AG09319 (cell line): ENCODE measurements at regions not wholly inside any gene's neighbourhood (a gene's known extent, or its start where the extent isn't known, plus 50 kb on each side); places are given as distances from the start of the nearest gene placed in this dataset.

Experiments
- DNase-seq: peaks from one replicate; pipeline ENCODE4 v3.0.0-alpha.2; 2010; ENCODE audit warnings: low read depth; ENCODE audit errors: extremely low read depth
- CTCF ChIP-seq: IDR thresholded peaks from 2 replicates; pipeline ENCODE4 v1.5.1; 2011; ENCODE audit warnings: low read depth, mild to moderate bottlenecking, inconsistent platforms, low read length, moderate library complexity

GRCh38 chr16:64292161-64292560 lies 829.7 kb downstream of the CDH11 start:
- DNase-seq: no peak

GRCh38 chr16:64290461-64290860 lies 831.4 kb downstream of the CDH11 start:
- no peak for DNase-seq
- no peak for TF ChIP-seq CTCF

More at GRCh38 chr16:64292161-64292560, 829.7 kb downstream of the CDH11 start:
- no peak for TF ChIP-seq CTCF

GRCh38 chr16:64287655-64288528 lies 834.0 kb downstream of the CDH11 start:
- TF ChIP-seq CTCF: no peak
- DNase-seq: no peak

- no peak for DNase-seq
- TF ChIP-seq CTCF: no peak
These were observed 839.7 kb downstream of the CDH11 start for GRCh38 chr16:64282181-64282580.

- no peak for TF ChIP-seq CTCF
- DNase-seq: no peak
These were observed 841.5 kb downstream of the CDH11 start for GRCh38 chr16:64280317-64280716.

GRCh38 chr16:64278196-64278595 lies 843.7 kb downstream of the CDH11 start:
- DNase-seq: no peak
- TF ChIP-seq CTCF: no peak

GRCh38 chr16:64276646-64277045 lies 845.2 kb downstream of the CDH11 start:
- TF ChIP-seq CTCF: no peak
- DNase-seq: peak; percentile 16
